ENCODE measurements at regions not wholly inside any gene's neighbourhood (a gene's known extent, or its start where the extent isn't known, plus 50 kb on each side); places are given as distances from the start of the nearest gene placed in this dataset.
A peak's percentile ranks its signal among the peaks of the same experiment; 100 is the strongest.

- DNase-seq, result no peak
These were observed 302.2 kb upstream of the ZMIZ1 start for GRCh38 chr10:78766603-78767002.

GRCh38 chr10:78768041-78768835 lies 300.5 kb upstream of the ZMIZ1 start:
- DNase-seq, result peak; percentile 73

GRCh38 chr10:78768876-78769275 lies 299.9 kb upstream of the ZMIZ1 start:
- no peak for DNase-seq

GRCh38 chr10:78769526-78769925 lies 299.2 kb upstream of the ZMIZ1 start:
- DNase-seq, result no peak

GRCh38 chr10:78770167-78771090 lies 298.3 kb upstream of the ZMIZ1 start:
- DNase-seq, result no peak

- DNase-seq, result no peak
These were observed 297.5 kb upstream of the ZMIZ1 start for GRCh38 chr10:78771260-78771659.

GRCh38 chr10:78771808-78772455 lies 296.8 kb upstream of the ZMIZ1 start:
- peak; percentile 56 for DNase-seq

GRCh38 chr10:78772486-78772885 lies 296.3 kb upstream of the ZMIZ1 start:
- no peak for DNase-seq

- DNase-seq, result no peak
These were observed 295.7 kb upstream of the ZMIZ1 start for GRCh38 chr10:78772986-78773530.

- no peak for DNase-seq
These were observed 294.2 kb upstream of the ZMIZ1 start for GRCh38 chr10:78774614-78774998.

GRCh38 chr10:78774999-78775711 lies 293.6 kb upstream of the ZMIZ1 start:
- no peak for DNase-seq

- DNase-seq, result no peak
These were observed 292.9 kb upstream of the ZMIZ1 start for GRCh38 chr10:78775891-78776290.

- no peak for DNase-seq
These were observed 292.0 kb upstream of the ZMIZ1 start for GRCh38 chr10:78776756-78777155.

- DNase-seq, result peak; percentile 84
These were observed 291.3 kb upstream of the ZMIZ1 start for GRCh38 chr10:78777466-78777865.

- DNase-seq, result no peak
These were observed 290.9 kb upstream of the ZMIZ1 start for GRCh38 chr10:78777867-78778266.

- no peak for DNase-seq
These were observed 290.1 kb upstream of the ZMIZ1 start for GRCh38 chr10:78778444-78779338.

GRCh38 chr10:78779339-78779955 lies 289.3 kb upstream of the ZMIZ1 start:
- DNase-seq, result no peak

GRCh38 chr10:78780551-78780961 lies 288.2 kb upstream of the ZMIZ1 start:
- no peak for DNase-seq

- no peak for DNase-seq
These were observed 287.4 kb upstream of the ZMIZ1 start for GRCh38 chr10:78781251-78781913.

- DNase-seq, result no peak
These were observed 286.8 kb upstream of the ZMIZ1 start for GRCh38 chr10:78781991-78782390.

Data from left hindlimb (tissue), 1 donor.